Right lobe of liver (tissue), 4 donors: ENCODE measurements at regions not wholly inside any gene's neighbourhood (a gene's known extent, or its start where the extent isn't known, plus 50 kb on each side); places are given as distances from the start of the nearest gene placed in this dataset.

ENCODE experiments used
- CTCF ChIP-seq, 4 donors: fragments of 200-600 bp in 3 of 4; fragments of 450-650 bp in 1 of 4; IDR thresholded peaks; one replicate each; pipeline versions ENCODE4 v1.5.1 to v1.8.0; 2016 to 2022; ENCODE audit warnings: antibody characterized with exemption in 4 of 4, mild to moderate bottlenecking in 2 of 4
- POLR2A ChIP-seq: fragments of 450-650 bp; IDR thresholded peaks from one replicate; pipeline ENCODE4 v1.6.1; 2017; ENCODE audit warnings: antibody characterized with exemption, mild to moderate bottlenecking
- donor health status: DM: no; HTN: no; CAD: no.
- donor health status: DM: no; HTN: no; CAD: no.
- donor health status: DM: no; HTN: yes; CAD: no.

DNA sequence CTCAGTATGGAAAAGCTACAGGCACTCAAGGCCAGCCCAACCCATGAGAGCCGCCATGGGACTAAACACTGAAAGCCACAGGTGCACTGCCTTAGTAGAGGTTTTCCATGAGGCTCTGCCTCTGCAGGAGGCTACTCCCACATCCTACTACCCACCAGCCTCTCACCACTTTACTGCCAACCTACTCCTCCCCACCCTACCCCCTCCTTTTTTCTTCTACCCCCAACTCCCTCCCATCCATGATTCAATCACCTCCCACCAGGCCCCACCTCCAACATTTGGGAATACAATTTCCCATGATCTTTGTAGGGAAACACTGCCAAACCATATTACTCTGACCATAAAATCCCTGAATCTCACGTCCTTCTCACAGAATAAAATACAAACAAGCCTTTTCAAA, 101.6 kb upstream of the CTSV start:
- TF ChIP-seq POLR2A, result no peak
- TF ChIP-seq CTCF (IDR thresholded peaks at IDR 0.05), result no peak
